ENCODE measurements at regions not wholly inside any gene's neighbourhood (a gene's known extent, or its start where the extent isn't known, plus 50 kb on each side); places are given as distances from the start of the nearest gene placed in this dataset.

GRCh38 chr1:194073833-194074232 is 887.4 kb upstream of the B3GALT2 start:
- no peak for TF ChIP-seq CTCF (IDR thresholded peaks at IDR 0.05; ENCODE audit: borderline replicate concordance, insufficient read depth, low read depth, low read length)
- no peak overlapping the region for H3K4me3 ChIP-seq (ENCODE audit: low read depth, low read length)

DNA sequence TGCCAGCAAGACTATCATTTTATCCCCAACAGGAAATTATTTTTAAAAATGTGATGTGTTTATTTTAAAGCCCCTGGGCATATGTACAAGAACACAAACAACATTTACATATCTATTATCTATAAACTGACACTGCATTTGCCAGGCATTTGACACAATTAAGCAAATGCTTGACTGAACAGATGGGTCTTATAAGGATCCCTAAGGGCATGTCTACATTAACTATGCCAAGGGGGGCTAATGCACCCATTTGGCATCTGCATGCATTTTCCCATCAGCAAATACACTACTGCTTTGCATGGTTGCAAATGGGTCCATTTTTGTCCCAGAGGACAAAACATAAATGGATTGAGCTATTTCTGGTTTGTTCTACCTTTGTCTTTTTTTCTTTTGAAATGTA is 884.8 kb upstream of the B3GALT2 start:
- H3K4me3 ChIP-seq (ENCODE audit: low read depth, low read length), result no peak overlapping the region
- no peak for TF ChIP-seq CTCF (IDR thresholded peaks at IDR 0.05; ENCODE audit: borderline replicate concordance, insufficient read depth, low read depth, low read length)

DNA sequence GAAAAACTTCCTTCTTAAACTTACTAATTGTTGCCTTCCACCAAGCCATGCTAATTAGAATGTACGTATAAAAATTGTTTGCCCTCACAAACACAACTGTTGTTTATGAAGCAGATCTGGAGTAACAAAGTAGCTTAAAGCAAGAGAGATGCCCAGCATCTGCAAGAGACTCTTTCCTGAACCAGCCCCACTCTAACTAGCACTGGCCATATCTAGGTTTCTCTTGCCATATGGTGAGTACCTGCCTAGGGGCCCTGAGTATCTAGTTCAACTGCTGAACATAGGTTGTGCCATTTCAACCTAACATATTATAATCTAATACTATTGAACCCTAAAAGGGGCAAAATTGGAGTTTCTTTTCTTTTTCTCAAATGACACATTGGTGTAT is 883.4 kb upstream of the B3GALT2 start:
- no peak for TF ChIP-seq CTCF (IDR thresholded peaks at IDR 0.05; ENCODE audit: borderline replicate concordance, insufficient read depth, low read depth, low read length)
- no peak overlapping the region for H3K4me3 ChIP-seq (ENCODE audit: low read depth, low read length)

GRCh38 chr1:194069168-194069830 is 882.9 kb upstream of the B3GALT2 start:
- H3K4me3 ChIP-seq (ENCODE audit: low read depth, low read length), result no peak overlapping the region
- TF ChIP-seq CTCF (IDR thresholded peaks at IDR 0.05; ENCODE audit: borderline replicate concordance, insufficient read depth, low read depth, low read length), result no peak

DNA sequence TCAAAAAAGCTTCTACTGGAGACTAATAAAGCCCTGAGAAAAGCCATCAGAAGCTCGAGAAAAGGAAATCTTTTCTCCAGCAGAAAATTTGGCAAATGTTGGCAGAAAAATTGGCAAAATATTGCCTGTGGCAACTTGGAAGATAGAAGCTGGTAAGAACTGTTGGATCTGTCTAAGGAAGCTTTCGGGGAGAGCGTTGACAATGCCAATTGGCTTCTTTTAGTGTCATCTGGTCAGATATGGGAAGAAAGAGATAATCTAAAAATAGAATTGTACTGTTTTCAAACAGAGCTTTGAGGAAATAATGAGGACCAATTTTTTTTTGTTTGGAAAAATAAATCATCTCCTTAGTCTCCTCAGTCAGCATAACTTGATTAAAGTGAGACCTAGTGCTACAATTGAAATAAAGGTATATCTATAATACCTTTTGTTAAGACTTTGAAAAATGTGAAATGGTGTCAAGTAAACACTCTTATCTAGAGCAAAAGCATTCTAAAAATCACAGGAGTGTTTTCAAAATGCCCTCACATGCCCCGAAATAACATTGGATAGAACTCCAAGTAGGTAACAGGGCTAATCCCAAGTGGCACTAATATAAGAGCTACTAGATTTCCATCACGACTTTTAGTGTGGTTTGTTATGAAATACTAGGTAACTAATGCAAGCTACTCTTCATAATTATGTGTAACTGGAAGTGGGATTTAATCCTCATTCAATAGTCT is 882.2 kb upstream of the B3GALT2 start:
- TF ChIP-seq CTCF (IDR thresholded peaks at IDR 0.05; ENCODE audit: borderline replicate concordance, insufficient read depth, low read depth, low read length), result no peak
- no peak overlapping the region for H3K4me3 ChIP-seq (ENCODE audit: low read depth, low read length)

GRCh38 chr1:194067772-194068171 is 881.4 kb upstream of the B3GALT2 start:
- H3K4me3 ChIP-seq (ENCODE audit: low read depth, low read length), result no peak overlapping the region
- TF ChIP-seq CTCF (IDR thresholded peaks at IDR 0.05; ENCODE audit: borderline replicate concordance, insufficient read depth, low read depth, low read length), result no peak

GRCh38 chr1:194062962-194063361 is 876.5 kb upstream of the B3GALT2 start:
- no peak overlapping the region for H3K4me3 ChIP-seq (ENCODE audit: low read depth, low read length)
- TF ChIP-seq CTCF (IDR thresholded peaks at IDR 0.05; ENCODE audit: borderline replicate concordance, insufficient read depth, low read depth, low read length), result no peak

All from GM12875 (cell line).